ENCODE measurements at regions not wholly inside any gene's neighbourhood (a gene's known extent, or its start where the extent isn't known, plus 50 kb on each side); places are given as distances from the start of the nearest gene placed in this dataset.

DNA sequence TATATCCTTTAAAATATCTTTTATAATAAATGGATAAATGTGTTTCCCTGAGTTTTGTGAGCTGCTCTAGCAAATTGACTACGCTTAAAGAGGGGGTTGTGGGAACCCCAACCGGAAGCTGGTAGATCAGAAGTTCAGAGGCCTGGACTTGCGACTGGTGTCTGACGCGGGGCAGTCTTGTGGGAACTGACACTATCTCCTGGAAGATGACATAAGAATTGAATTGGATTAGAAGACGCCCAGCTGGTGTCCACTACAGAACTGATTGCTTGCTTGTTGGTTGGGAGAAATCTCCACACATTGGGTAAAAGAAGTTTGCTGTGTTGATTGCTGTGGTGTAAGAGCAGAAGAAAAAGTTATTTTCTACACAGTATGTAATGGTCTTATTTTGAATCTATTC is 51.1 kb upstream of the AHR start:
- no peaks in the 10 kb centered on the region for H3K27me3 ChIP-seq (ENCODE audit: insufficient read depth, low read length)
- Mint-ChIP-seq H3K36me3 (ENCODE audit: low read depth, unreplicated experiment) (no peaks in the 10 kb centered on the region), H3K27ac (ENCODE audit: unreplicated experiment) (no peak overlapping the region), H3K4me3 (ENCODE audit: unreplicated experiment) (no peak overlapping the region), H3K9me3 (ENCODE audit: unreplicated experiment) (no peaks in the 10 kb centered on the region), H3K27me3 (ENCODE audit: low read depth, unreplicated experiment) (no peaks in the 10 kb centered on the region), H3K4me1 (ENCODE audit: low read depth, unreplicated experiment) (no peaks in the 10 kb centered on the region)
- TF ChIP-seq, protein P1, sequence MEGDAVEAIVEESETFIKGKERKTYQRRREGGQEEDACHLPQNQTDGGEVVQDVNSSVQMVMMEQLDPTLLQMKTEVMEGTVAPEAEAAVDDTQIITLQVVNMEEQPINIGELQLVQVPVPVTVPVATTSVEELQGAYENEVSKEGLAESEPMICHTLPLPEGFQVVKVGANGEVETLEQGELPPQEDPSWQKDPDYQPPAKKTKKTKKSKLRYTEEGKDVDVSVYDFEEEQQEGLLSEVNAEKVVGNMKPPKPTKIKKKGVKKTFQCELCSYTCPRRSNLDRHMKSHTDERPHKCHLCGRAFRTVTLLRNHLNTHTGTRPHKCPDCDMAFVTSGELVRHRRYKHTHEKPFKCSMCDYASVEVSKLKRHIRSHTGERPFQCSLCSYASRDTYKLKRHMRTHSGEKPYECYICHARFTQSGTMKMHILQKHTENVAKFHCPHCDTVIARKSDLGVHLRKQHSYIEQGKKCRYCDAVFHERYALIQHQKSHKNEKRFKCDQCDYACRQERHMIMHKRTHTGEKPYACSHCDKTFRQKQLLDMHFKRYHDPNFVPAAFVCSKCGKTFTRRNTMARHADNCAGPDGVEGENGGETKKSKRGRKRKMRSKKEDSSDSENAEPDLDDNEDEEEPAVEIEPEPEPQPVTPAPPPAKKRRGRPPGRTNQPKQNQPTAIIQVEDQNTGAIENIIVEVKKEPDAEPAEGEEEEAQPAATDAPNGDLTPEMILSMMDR (IDR thresholded peaks at IDR 0.05; ENCODE audit: insufficient read depth, low read depth, low read length): no peak
- no peak for TF ChIP-seq EZH2 (IDR thresholded peaks at IDR 0.05; ENCODE audit: insufficient read depth, low read length)
- no peaks in the 10 kb centered on the region for H3K4me1 ChIP-seq (ENCODE audit: insufficient read depth, low read length)
- H3K27ac ChIP-seq (ENCODE audit: low read depth, low read length): no peak overlapping the region
- no peaks in the 10 kb centered on the region for H4K20me1 ChIP-seq (ENCODE audit: insufficient read depth, low read length)
- DNase-seq (ENCODE audit: low read depth): no peak
- H3K36me3 ChIP-seq (ENCODE audit: insufficient read depth, low read length): no peaks in the 10 kb centered on the region
- no peak for FAIRE-seq
- H3K79me2 ChIP-seq (ENCODE audit: insufficient read depth, low read length): no peaks in the 10 kb centered on the region
- H3K9ac ChIP-seq (ENCODE audit: low read length): no peak overlapping the region
- H3K4me2 ChIP-seq (ENCODE audit: low read length): no peak overlapping the region
- no peak overlapping the region for H3K4me3 ChIP-seq (ENCODE audit: insufficient read depth, low read depth, low read length)
- no peak overlapping the region for H2AFZ ChIP-seq (ENCODE audit: low read depth, low read length)
- H3K9me3 ChIP-seq (ENCODE audit: insufficient read depth, low read depth, low read length): no peaks in the 10 kb centered on the region

DNA sequence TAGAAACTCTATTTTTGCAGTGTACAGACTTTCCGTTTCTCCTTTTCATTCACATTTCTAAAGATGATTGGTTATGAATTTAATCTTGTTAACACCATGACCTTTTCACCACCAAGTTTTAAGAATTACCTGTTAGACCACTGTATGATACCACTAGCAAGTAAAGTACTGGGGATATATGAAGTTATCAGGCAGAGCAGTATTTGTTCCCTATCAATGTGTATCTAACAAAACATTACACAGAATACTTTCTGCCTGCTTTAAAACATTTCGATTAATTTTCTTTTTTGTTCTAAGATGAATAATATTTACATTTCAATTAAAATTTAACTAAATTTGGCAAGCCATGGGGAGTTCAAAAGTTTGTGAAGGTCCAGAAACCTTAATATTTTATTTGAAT is 49.9 kb upstream of the AHR start:
- no peak overlapping the region for H2AFZ ChIP-seq (ENCODE audit: low read depth, low read length)
- no peaks in the 10 kb centered on the region for H3K4me1 Mint-ChIP-seq (ENCODE audit: low read depth, unreplicated experiment)
- H3K27ac Mint-ChIP-seq (ENCODE audit: unreplicated experiment): no peak overlapping the region
- H3K27ac ChIP-seq (ENCODE audit: low read depth, low read length): no peak overlapping the region
- H3K4me2 ChIP-seq (ENCODE audit: low read length): no peak overlapping the region
- H3K27me3 ChIP-seq (ENCODE audit: insufficient read depth, low read length): no peaks in the 10 kb centered on the region
- DNase-seq (ENCODE audit: low read depth) (no peak), FAIRE-seq (no peak)
- no peaks in the 10 kb centered on the region for H3K27me3 Mint-ChIP-seq (ENCODE audit: low read depth, unreplicated experiment)
- TF ChIP-seq, protein P1 (IDR thresholded peaks at IDR 0.05; ENCODE audit: insufficient read depth, low read depth, low read length): no peak
- no peak for TF ChIP-seq EZH2 (IDR thresholded peaks at IDR 0.05; ENCODE audit: insufficient read depth, low read length)
- H3K4me3 ChIP-seq (ENCODE audit: insufficient read depth, low read depth, low read length): no peak overlapping the region
- no peak overlapping the region for H3K4me3 Mint-ChIP-seq (ENCODE audit: unreplicated experiment)
- H4K20me1 ChIP-seq (ENCODE audit: insufficient read depth, low read length): no peaks in the 10 kb centered on the region
- H3K36me3 ChIP-seq (ENCODE audit: insufficient read depth, low read length): no peaks in the 10 kb centered on the region
- H3K9me3 Mint-ChIP-seq (ENCODE audit: unreplicated experiment): no peaks in the 10 kb centered on the region
- H3K9ac ChIP-seq (ENCODE audit: low read length): no peak overlapping the region
- H3K9me3 ChIP-seq (ENCODE audit: insufficient read depth, low read depth, low read length): no peaks in the 10 kb centered on the region
- no peaks in the 10 kb centered on the region for H3K4me1 ChIP-seq (ENCODE audit: insufficient read depth, low read length)
- no peaks in the 10 kb centered on the region for H3K79me2 ChIP-seq (ENCODE audit: insufficient read depth, low read length)
- no peaks in the 10 kb centered on the region for H3K36me3 Mint-ChIP-seq (ENCODE audit: low read depth, unreplicated experiment)
